ENCODE measurements at regions not wholly inside any gene's neighbourhood (a gene's known extent, or its start where the extent isn't known, plus 50 kb on each side); places are given as distances from the start of the nearest gene placed in this dataset.

DNA sequence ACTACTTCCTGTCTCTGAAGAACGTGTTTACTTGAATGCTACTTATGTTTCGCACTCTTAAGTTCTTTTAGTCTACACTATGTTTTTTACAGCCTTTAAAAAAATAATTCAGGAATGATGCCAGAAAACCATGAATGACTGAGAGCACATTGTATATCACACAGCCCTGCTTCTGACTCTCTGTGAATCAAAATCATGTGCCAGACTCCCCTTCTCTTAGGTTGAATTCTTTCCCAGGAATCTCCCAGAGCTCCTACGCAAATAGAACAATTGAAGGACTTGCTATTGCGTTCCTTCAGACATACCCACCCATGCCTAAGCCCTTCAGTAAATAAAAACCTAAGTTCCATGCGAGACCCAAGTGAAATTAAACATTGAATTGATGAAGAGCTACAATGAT is 782.0 kb upstream of the ALCAM start:
- H3K4me3 ChIP-seq (ENCODE audit: low read length in 2 of 2) = no peak overlapping the region
- H3K36me3 Mint-ChIP-seq = no peaks in the 10 kb centered on the region
- H3K27ac Mint-ChIP-seq = no peak overlapping the region
- no peaks in the 10 kb centered on the region for H3K27me3 ChIP-seq (ENCODE audit: insufficient read depth, low read length)
- POLR2A ChIA-PET (ENCODE audit: partially characterized antibody) = no interaction called here
- no peak overlapping the region for H3K4me3 Mint-ChIP-seq
- H3K9me3 Mint-ChIP-seq = peaks cover 0 to 5% (median 0%) of the 10 kb centered on the region in 8 donors
- intact Hi-C loops (cut with micrococcal nuclease) = no loop called here
- H3K27ac ChIP-seq (ENCODE audit: low read depth, low read length) = no peak overlapping the region
- no peak for DNase-seq
- peaks cover 6 to 11% of the 10 kb centered on the region in 2 donors for H3K27me3 Mint-ChIP-seq
- CTCF ChIA-PET (ENCODE audit: partially characterized antibody) = no interaction called here
- no peaks in the 10 kb centered on the region for H3K4me1 ChIP-seq (ENCODE audit: insufficient read depth, low read length)
- H3K36me3 ChIP-seq (ENCODE audit: insufficient read depth, low read length) = no peaks in the 10 kb centered on the region
- no peaks in the 10 kb centered on the region for H3K9me3 ChIP-seq (ENCODE audit: control insufficient read depth in 1 of 2, low read length in 2 of 2)
- H3K4me1 Mint-ChIP-seq = no peaks in the 10 kb centered on the region

DNA sequence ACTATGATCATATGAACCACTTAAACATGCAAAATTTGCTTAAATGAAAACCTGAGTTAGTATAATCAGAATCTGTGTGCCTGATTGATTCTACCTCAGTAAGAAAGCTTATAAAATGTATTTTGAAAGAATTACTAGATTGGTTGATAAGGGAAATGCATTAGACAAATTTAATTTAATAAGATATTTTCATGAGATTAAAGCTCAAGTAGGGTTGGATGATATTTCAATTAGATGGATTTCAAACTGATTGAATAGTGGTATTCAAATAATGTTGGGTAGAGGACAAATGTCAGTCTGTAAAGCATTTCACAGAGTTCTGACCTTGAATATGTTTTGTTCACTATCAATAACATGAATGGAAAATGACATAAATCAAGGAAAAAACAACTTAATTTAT is 780.4 kb upstream of the ALCAM start:
- H3K4me1 ChIP-seq (ENCODE audit: insufficient read depth, low read length) = no peaks in the 10 kb centered on the region
- POLR2A ChIA-PET (ENCODE audit: partially characterized antibody) = no interaction called here
- no peak overlapping the region for H3K4me3 Mint-ChIP-seq
- no peak overlapping the region for H3K4me3 ChIP-seq (ENCODE audit: low read length in 2 of 2)
- CTCF ChIA-PET (ENCODE audit: partially characterized antibody) = no interaction called here
- no peaks in the 10 kb centered on the region for H3K36me3 Mint-ChIP-seq
- H3K27me3 ChIP-seq (ENCODE audit: insufficient read depth, low read length) = no peaks in the 10 kb centered on the region
- peaks cover 6 to 11% of the 10 kb centered on the region in 2 donors for H3K27me3 Mint-ChIP-seq
- no peaks in the 10 kb centered on the region for H3K9me3 ChIP-seq (ENCODE audit: control insufficient read depth in 1 of 2, low read length in 2 of 2)
- no peaks in the 10 kb centered on the region for H3K36me3 ChIP-seq (ENCODE audit: insufficient read depth, low read length)
- no peak for DNase-seq
- no peak overlapping the region for H3K27ac ChIP-seq (ENCODE audit: low read depth, low read length)
- H3K9me3 Mint-ChIP-seq = no peaks in the 10 kb centered on the region
- intact Hi-C loops (cut with micrococcal nuclease) = no loop called here
- no peaks in the 10 kb centered on the region for H3K4me1 Mint-ChIP-seq
- H3K27ac Mint-ChIP-seq = no peak overlapping the region

DNA sequence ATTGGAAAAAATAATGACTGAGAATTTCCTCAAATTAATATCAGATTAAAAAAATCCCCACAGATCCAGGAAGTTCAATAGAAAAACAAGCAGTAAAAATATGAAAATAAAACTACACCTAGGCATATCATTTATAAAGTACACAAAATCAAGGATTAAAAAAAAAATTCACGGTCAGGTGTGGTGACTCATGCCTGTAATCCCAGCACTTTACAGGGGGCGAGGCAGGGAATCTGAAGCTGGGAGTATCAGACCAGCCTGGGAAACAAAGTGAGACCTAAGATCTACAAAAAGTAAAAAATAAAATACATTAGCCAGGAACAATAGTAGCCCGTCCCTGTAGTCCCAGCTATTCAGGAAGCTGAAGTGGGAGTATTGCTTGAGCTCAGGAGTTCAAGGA is 778.3 kb upstream of the ALCAM start:
- no peak overlapping the region for H3K4me3 ChIP-seq (ENCODE audit: low read length in 2 of 2)
- intact Hi-C loops (cut with micrococcal nuclease) = no loop called here
- H3K27ac Mint-ChIP-seq = no peak overlapping the region
- H3K4me1 ChIP-seq (ENCODE audit: insufficient read depth, low read length) = no peaks in the 10 kb centered on the region
- H3K4me1 Mint-ChIP-seq = no peaks in the 10 kb centered on the region
- no peak overlapping the region for H3K4me3 Mint-ChIP-seq
- H3K27me3 Mint-ChIP-seq = peaks cover 4 to 7% of the 10 kb centered on the region in 2 donors
- H3K27me3 ChIP-seq (ENCODE audit: insufficient read depth, low read length) = no peaks in the 10 kb centered on the region
- no peaks in the 10 kb centered on the region for H3K36me3 Mint-ChIP-seq
- ChIA-PET CTCF (ENCODE audit: partially characterized antibody) (no interaction called here), POLR2A (ENCODE audit: partially characterized antibody) (no interaction called here)
- no peak for DNase-seq
- H3K27ac ChIP-seq (ENCODE audit: low read depth, low read length) = no peak overlapping the region
- H3K9me3 ChIP-seq (ENCODE audit: control insufficient read depth in 1 of 2, low read length in 2 of 2) = no peaks in the 10 kb centered on the region
- H3K9me3 Mint-ChIP-seq = no peaks in the 10 kb centered on the region
- H3K36me3 ChIP-seq (ENCODE audit: insufficient read depth, low read length) = no peaks in the 10 kb centered on the region

DNA sequence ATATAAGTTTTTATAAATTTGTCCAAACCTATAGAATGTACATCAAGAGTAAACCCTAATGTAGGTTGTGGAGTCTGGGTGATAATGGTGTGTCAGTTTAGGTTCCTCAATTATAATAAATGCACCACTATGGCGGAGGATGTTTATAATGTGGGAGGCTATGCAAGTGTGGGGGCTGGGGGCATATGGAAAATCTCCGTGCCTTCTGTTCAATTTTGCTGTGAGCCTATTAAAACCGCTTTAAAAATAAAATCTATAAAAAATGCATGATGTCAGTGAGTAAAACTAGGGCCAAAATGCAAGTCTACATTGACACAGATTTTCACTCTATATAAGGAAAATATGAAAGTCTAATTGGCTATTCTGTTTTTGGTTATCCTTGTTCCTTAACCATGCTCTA is 774.9 kb upstream of the ALCAM start:
- no peaks in the 10 kb centered on the region for H3K4me1 Mint-ChIP-seq
- H3K27me3 ChIP-seq (ENCODE audit: insufficient read depth, low read length) = no peaks in the 10 kb centered on the region
- ChIA-PET CTCF (ENCODE audit: partially characterized antibody) (no interaction called here), POLR2A (ENCODE audit: partially characterized antibody) (no interaction called here)
- H3K9me3 Mint-ChIP-seq = peaks cover 0 to 2% (median 0%) of the 10 kb centered on the region in 8 donors
- no peaks in the 10 kb centered on the region for H3K36me3 ChIP-seq (ENCODE audit: insufficient read depth, low read length)
- H3K4me3 ChIP-seq (ENCODE audit: low read length in 2 of 2) = no peak overlapping the region
- intact Hi-C loops (cut with micrococcal nuclease) = no loop called here
- H3K27ac Mint-ChIP-seq = no peak overlapping the region
- no peaks in the 10 kb centered on the region for H3K36me3 Mint-ChIP-seq
- H3K27ac ChIP-seq (ENCODE audit: low read depth, low read length) = no peak overlapping the region
- no peaks in the 10 kb centered on the region for H3K9me3 ChIP-seq (ENCODE audit: control insufficient read depth in 1 of 2, low read length in 2 of 2)
- no peak overlapping the region for H3K4me3 Mint-ChIP-seq
- no peak for DNase-seq
- peaks cover 2% of the 10 kb centered on the region in 2 donors for H3K27me3 Mint-ChIP-seq
- no peaks in the 10 kb centered on the region for H3K4me1 ChIP-seq (ENCODE audit: insufficient read depth, low read length)

DNA sequence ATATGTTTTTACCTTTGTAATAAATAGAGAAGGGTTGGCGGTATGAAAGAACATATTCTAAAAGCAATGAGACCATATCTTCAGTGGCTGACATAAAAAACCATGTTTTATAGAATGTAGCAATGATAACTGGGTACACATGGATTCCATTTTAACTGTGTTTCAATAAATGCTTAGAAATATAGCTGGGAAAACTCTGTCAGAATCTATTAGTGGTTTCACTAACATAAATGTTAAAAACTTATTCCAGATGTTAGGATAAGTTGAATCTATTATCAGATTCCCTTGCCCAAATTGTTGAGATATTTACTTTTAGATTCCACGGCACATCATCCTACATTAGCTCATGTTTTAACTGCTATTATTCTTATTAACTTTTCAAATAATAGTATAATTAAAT is 772.2 kb upstream of the ALCAM start:
- Mint-ChIP-seq H3K27me3 (no peaks in the 10 kb centered on the region), H3K4me3 (no peak overlapping the region), H3K4me1 (no peaks in the 10 kb centered on the region), H3K36me3 (no peaks in the 10 kb centered on the region), H3K9me3 (peaks cover 0 to 2% (median 0%) of the 10 kb centered on the region in 8 donors), H3K27ac (no peak overlapping the region)
- Histone ChIP-seq H3K27ac (ENCODE audit: low read depth, low read length) (no peak overlapping the region), H3K4me1 (ENCODE audit: insufficient read depth, low read length) (no peaks in the 10 kb centered on the region), H3K36me3 (ENCODE audit: insufficient read depth, low read length) (no peaks in the 10 kb centered on the region), H3K27me3 (ENCODE audit: insufficient read depth, low read length) (no peaks in the 10 kb centered on the region), H3K4me3 (ENCODE audit: low read length in 2 of 2) (no peak overlapping the region), H3K9me3 (ENCODE audit: control insufficient read depth in 1 of 2, low read length in 2 of 2) (no peaks in the 10 kb centered on the region)
- ChIA-PET CTCF (ENCODE audit: partially characterized antibody) (no interaction called here), POLR2A (ENCODE audit: partially characterized antibody) (interaction anchor here (1.1 kb wide), 1 partner anchor 772 kb away, joined by 3 read pairs; the partner anchor contains the start of gene ALCAM)
- intact Hi-C loops (cut with micrococcal nuclease) = no loop called here
- DNase-seq = no peak

DNA sequence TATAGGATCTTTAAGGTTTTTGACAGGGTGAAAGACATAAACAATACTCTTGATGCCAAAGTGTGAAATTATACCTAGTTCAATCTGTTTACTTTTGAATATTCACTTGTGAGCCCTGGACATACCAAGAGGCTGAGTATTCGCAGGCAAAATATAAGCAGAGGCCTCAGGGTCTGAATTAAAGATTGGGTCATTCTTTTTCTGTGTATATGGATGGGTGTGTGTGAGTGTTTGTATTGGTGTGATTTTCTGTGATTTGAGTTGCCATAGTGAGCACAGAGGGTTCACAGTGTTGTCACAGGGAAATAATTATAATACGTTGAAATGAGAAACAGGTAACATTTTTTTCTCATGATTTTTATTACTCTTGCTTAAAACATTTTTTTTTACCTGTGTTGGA is 770.7 kb upstream of the ALCAM start:
- Mint-ChIP-seq H3K4me3 (no peak overlapping the region), H3K27me3 (no peaks in the 10 kb centered on the region), H3K9me3 (peaks cover 0 to 2% (median 0%) of the 10 kb centered on the region in 8 donors), H3K4me1 (no peaks in the 10 kb centered on the region), H3K36me3 (no peaks in the 10 kb centered on the region), H3K27ac (no peak overlapping the region)
- H3K9me3 ChIP-seq (ENCODE audit: control insufficient read depth in 1 of 2, low read length in 2 of 2) = no peaks in the 10 kb centered on the region
- no peaks in the 10 kb centered on the region for H3K36me3 ChIP-seq (ENCODE audit: insufficient read depth, low read length)
- H3K27me3 ChIP-seq (ENCODE audit: insufficient read depth, low read length) = no peaks in the 10 kb centered on the region
- no peaks in the 10 kb centered on the region for H3K4me1 ChIP-seq (ENCODE audit: insufficient read depth, low read length)
- no peak overlapping the region for H3K4me3 ChIP-seq (ENCODE audit: low read length in 2 of 2)
- CTCF ChIA-PET (ENCODE audit: partially characterized antibody) = interaction anchor here (1.0 to 2.8 kb wide), 7 partner anchors 11 to 925 kb away, joined by 3 to 25 read pairs (median 5); no protein-coding TSS in a partner anchor
- POLR2A ChIA-PET (ENCODE audit: partially characterized antibody) = no interaction called here
- H3K27ac ChIP-seq (ENCODE audit: low read depth, low read length) = no peak overlapping the region
- DNase-seq = no peak
- intact Hi-C loops (cut with micrococcal nuclease) = loop anchor here (1.0 kb wide), 2 partner anchors 773 to 922 kb away; no protein-coding TSS in a partner anchor

DNA sequence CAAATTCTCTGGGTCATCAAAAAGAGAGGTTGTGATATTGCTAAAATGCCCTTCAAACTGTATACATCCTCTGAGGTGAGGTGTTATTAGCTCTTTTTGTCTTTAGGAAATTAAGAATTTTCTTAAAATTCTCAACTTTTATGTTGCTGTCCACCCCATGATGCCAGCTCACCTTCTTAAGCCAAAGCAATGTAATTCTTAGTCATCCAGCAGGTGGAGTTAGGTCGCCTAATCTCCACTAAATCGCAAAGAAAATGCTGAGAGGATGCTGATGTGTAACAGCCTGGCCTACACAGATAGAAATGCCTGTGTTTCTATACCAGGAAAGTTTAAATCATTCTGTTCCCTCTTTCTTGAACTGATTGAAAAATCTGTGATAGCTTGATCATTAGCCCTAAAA is 770.2 kb upstream of the ALCAM start:
- no peaks in the 10 kb centered on the region for H3K36me3 ChIP-seq (ENCODE audit: insufficient read depth, low read length)
- H3K4me3 Mint-ChIP-seq = no peak overlapping the region
- H3K4me1 Mint-ChIP-seq = no peaks in the 10 kb centered on the region
- no peaks in the 10 kb centered on the region for H3K9me3 ChIP-seq (ENCODE audit: control insufficient read depth in 1 of 2, low read length in 2 of 2)
- no peaks in the 10 kb centered on the region for H3K4me1 ChIP-seq (ENCODE audit: insufficient read depth, low read length)
- peaks cover 0 to 2% (median 0%) of the 10 kb centered on the region in 8 donors for H3K9me3 Mint-ChIP-seq
- H3K27ac Mint-ChIP-seq = no peak overlapping the region
- no peak overlapping the region for H3K4me3 ChIP-seq (ENCODE audit: low read length in 2 of 2)
- no peaks in the 10 kb centered on the region for H3K27me3 Mint-ChIP-seq
- no peaks in the 10 kb centered on the region for H3K36me3 Mint-ChIP-seq
- ChIA-PET CTCF (ENCODE audit: partially characterized antibody) (interaction anchor here (0.6 to 2.8 kb wide), 9 partner anchors 11 to 1049 kb away, joined by 3 to 25 read pairs (median 3); no protein-coding TSS in a partner anchor), POLR2A (ENCODE audit: partially characterized antibody) (no interaction called here)
- intact Hi-C loops (cut with micrococcal nuclease) = loop anchor here (1.0 kb wide), 2 partner anchors 773 to 922 kb away; no protein-coding TSS in a partner anchor
- no peak overlapping the region for H3K27ac ChIP-seq (ENCODE audit: low read depth, low read length)
- no peaks in the 10 kb centered on the region for H3K27me3 ChIP-seq (ENCODE audit: insufficient read depth, low read length)
- DNase-seq = peak in 4 of 5 donors; percentile 7 to 28 (median 20)
